ENCODE measurements at regions not wholly inside any gene's neighbourhood (a gene's known extent, or its start where the extent isn't known, plus 50 kb on each side); places are given as distances from the start of the nearest gene placed in this dataset.
"Not testable (repeated sequence)": the region's sequence is repeated elsewhere in the genome, so short reads cannot be mapped to it uniquely, and the experiment has no call there.

DNA sequence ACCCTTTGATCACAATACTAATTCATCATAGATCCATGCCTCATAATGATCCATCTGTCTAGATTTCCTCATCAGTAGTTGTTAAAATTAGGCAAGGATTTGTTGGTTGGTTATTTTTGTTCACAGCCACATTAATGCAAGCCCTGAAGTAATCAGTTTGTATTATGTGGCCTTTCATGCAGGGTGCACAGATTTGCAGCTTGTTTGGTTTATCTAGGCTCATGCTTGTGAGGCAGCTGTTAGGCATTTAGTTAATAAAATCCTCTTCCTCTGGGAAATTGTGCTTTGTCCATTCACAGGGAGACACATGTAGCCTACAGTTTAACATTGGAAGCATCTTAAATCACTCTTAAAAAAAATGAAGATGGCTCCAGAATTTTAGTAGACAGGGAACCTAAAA, 162.8 kb upstream of the ZNF385D start:
- DNase-seq, result no peak
- Mint-ChIP-seq H3K9me3 (no peaks in the 10 kb centered on the region), H3K4me1 (no peaks in the 10 kb centered on the region), H3K4me3 (no peak overlapping the region), H3K36me3 (ENCODE audit: low read depth) (no peaks in the 10 kb centered on the region), H3K27me3 (ENCODE audit: low read depth, poor library complexity) (peaks cover 4% of the 10 kb centered on the region), H3K27ac (no peak overlapping the region)
- TF ChIP-seq, protein P1, sequence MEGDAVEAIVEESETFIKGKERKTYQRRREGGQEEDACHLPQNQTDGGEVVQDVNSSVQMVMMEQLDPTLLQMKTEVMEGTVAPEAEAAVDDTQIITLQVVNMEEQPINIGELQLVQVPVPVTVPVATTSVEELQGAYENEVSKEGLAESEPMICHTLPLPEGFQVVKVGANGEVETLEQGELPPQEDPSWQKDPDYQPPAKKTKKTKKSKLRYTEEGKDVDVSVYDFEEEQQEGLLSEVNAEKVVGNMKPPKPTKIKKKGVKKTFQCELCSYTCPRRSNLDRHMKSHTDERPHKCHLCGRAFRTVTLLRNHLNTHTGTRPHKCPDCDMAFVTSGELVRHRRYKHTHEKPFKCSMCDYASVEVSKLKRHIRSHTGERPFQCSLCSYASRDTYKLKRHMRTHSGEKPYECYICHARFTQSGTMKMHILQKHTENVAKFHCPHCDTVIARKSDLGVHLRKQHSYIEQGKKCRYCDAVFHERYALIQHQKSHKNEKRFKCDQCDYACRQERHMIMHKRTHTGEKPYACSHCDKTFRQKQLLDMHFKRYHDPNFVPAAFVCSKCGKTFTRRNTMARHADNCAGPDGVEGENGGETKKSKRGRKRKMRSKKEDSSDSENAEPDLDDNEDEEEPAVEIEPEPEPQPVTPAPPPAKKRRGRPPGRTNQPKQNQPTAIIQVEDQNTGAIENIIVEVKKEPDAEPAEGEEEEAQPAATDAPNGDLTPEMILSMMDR (IDR thresholded peaks at IDR 0.05), result no peak

DNA sequence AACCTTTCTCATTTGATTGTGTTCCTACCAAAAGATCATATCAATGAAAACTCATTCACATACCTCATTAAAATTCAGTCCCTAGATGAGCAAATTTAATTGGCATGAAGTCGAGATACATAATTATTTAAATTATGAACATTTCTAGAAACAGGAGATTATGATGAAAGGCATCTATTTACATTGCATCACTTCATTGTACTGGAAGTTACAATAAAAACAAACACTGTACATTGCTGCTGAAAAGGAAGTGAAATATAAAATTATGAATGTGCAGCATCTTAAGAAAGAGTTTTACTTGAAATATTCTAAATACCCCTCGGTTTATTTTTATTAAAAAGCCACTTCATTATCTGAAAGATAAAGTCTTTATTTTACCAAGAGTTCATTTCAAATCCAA, 163.4 kb upstream of the ZNF385D start:
- no peak for DNase-seq
- Mint-ChIP-seq H3K4me1 (no peaks in the 10 kb centered on the region), H3K27me3 (ENCODE audit: low read depth, poor library complexity) (peaks cover 4% of the 10 kb centered on the region), H3K9me3 (no peaks in the 10 kb centered on the region), H3K27ac (no peak overlapping the region), H3K36me3 (ENCODE audit: low read depth) (no peaks in the 10 kb centered on the region), H3K4me3 (no peak overlapping the region)
- TF ChIP-seq, protein P1 (IDR thresholded peaks at IDR 0.05), result no peak

DNA sequence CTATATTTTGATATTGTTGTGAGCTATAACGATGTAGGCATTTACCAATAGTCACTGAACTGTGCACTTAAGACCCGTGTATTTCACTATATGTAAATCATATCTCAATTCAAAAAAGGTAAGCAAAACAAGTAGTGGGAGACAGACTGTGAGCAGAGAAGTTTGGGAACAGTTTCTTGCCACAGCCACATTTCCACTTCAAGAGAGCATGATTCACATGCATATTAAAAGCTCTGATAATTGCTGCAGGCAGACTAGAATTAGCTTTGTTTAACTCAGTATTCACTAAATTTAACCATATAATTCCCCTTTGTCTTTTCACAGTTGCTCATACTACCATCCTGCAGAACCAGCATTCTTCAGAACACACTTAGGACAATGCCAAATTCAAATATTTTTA, 168.4 kb upstream of the ZNF385D start:
- TF ChIP-seq, protein P1 (IDR thresholded peaks at IDR 0.05), result no peak
- Mint-ChIP-seq H3K4me1 (no peaks in the 10 kb centered on the region), H3K27ac (no peak overlapping the region), H3K4me3 (no peak overlapping the region), H3K27me3 (ENCODE audit: low read depth, poor library complexity) (no peaks in the 10 kb centered on the region), H3K9me3 (no peaks in the 10 kb centered on the region), H3K36me3 (ENCODE audit: low read depth) (no peaks in the 10 kb centered on the region)
- DNase-seq, result no peak

DNA sequence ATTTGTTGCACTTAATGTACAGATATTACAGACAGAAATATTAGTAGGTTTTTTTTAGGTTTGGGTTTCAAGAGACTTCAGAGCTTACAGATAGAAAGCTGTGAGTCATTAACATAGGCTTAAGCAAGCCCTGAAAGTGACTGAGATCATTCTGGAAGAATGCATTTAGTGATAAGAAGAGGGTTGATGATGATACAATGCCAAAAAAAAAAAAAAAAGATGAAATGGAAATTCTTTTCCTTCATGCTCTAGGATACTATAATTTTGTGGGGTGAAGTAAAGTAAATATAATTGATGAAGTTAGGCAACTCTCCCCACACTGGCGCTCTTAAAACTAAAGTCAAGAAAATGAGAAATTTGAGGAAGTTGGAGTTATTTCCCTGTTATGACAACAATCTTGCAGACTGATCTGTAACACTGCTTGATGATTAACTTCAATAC, 169.4 kb upstream of the ZNF385D start:
- no peaks in the 10 kb centered on the region for H3K9me3 Mint-ChIP-seq

DNA sequence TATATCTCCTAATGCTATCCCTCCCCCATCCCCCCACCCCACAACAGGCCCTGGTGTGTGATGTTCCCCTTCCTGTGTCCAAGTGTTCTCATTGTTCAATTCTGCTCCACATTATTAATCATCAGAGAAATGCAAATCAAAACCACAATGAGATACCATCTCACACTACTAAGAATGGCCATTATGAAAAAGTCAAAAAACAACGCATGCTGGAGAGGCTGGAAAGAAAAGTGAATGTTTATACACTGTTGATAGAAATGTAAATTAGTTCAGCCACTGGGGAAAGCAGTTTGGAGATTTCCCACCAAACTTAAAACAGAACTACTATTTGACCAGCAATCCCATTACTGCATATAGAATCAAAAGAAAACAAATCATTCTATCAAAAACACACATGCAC, 172.1 kb upstream of the ZNF385D start:
- H3K27ac Mint-ChIP-seq; H3K27me3 Mint-ChIP-seq (ENCODE audit: low read depth, poor library complexity); H3K36me3 Mint-ChIP-seq (ENCODE audit: low read depth); DNase-seq; H3K9me3 Mint-ChIP-seq; H3K4me3 Mint-ChIP-seq; H3K4me1 Mint-ChIP-seq: not testable (repeated sequence)

More for the DNA sequence above, 169.4 kb upstream of the ZNF385D start:
- Mint-ChIP-seq H3K4me3 (no peak overlapping the region), H3K36me3 (ENCODE audit: low read depth) (no peaks in the 10 kb centered on the region), H3K27ac (no peak overlapping the region), H3K27me3 (ENCODE audit: low read depth, poor library complexity) (no peaks in the 10 kb centered on the region), H3K4me1 (no peaks in the 10 kb centered on the region)
- no peak for DNase-seq
- TF ChIP-seq, protein P1 (IDR thresholded peaks at IDR 0.05), result no peak

DNA sequence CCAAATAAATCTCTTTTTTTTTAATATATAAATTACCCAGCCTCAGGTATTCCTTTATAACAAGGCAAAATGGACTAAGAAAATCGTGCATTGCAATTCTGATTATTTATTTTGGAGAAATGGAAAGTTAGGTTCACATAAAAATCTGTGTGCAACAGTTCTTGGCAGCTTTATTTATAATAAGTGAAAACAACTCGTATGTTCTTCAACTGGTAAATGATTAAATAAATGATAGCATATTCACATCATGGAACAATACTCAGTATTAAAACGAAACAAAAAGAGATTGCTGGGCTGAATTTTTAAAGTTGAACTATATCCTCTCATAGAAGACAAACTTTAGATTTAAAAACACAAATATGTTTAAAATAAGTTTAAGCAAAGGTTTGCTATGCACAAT, 176.3 kb upstream of the ZNF385D start:
- Mint-ChIP-seq H3K27ac (no peak overlapping the region), H3K9me3 (no peaks in the 10 kb centered on the region), H3K27me3 (ENCODE audit: low read depth, poor library complexity) (no peaks in the 10 kb centered on the region), H3K36me3 (ENCODE audit: low read depth) (no peaks in the 10 kb centered on the region), H3K4me3 (no peak overlapping the region), H3K4me1 (no peaks in the 10 kb centered on the region)
- no peak for DNase-seq
- TF ChIP-seq, protein P1 (IDR thresholded peaks at IDR 0.05), result no peak

All from nephron progenitor cell (in vitro differentiated cells).